Body of pancreas (tissue), 4 donors: ENCODE measurements at regions not wholly inside any gene's neighbourhood (a gene's known extent, or its start where the extent isn't known, plus 50 kb on each side); places are given as distances from the start of the nearest gene placed in this dataset.

ENCODE experiments used
- CTCF ChIP-seq, 7 experiments: fragments of 450-650 bp in 4 of 7; fragments of 200-600 bp in 3 of 7; sonication (generic) in 3 of 7; IDR thresholded peaks; one replicate each; pipeline ENCODE4 v1.5.1; 2016 to 2019; ENCODE audit warnings: antibody characterized with exemption in 7 of 7
- POLR2A ChIP-seq, 3 donors: fragments of 450-650 bp; IDR thresholded peaks; one replicate each; pipeline ENCODE4 v1.6.1; 2016; ENCODE audit warnings: antibody characterized with exemption in 3 of 3, mild to moderate bottlenecking in 2 of 3

GRCh38 chr1:38497921-38498656, 361.5 kb downstream of the RRAGC start:
- TF ChIP-seq POLR2A (IDR thresholded peaks at IDR 0.05) (no peak), CTCF (IDR thresholded peaks at IDR 0.05) (no peak)
